ENCODE measurements at regions not wholly inside any gene's neighbourhood (a gene's known extent, or its start where the extent isn't known, plus 50 kb on each side); places are given as distances from the start of the nearest gene placed in this dataset.
A peak's percentile ranks its signal among the peaks of the same experiment; 100 is the strongest.

- TF ChIP-seq GTF3A (CRISPR knock-in tag; conservative IDR thresholded peaks at IDR 0.05) = no peak
- no peak overlapping the region for H2AFZ ChIP-seq (ENCODE audit: low read length)
- no peaks in the 10 kb centered on the region for H3K27me3 ChIP-seq (ENCODE audit: control insufficient read depth in 1 of 2, insufficient read depth in 2 of 2, low read length in 2 of 2)
- ATAC-seq (no peak), DNase-seq (ENCODE audit: low spot score) (no peak), FAIRE-seq (no peak)
- H3K36me3 ChIP-seq (replicated peaks in 1 of 2; ENCODE audit: control insufficient read depth in 1 of 2, insufficient read depth in 2 of 2, low read length in 2 of 2) = no peaks in the 10 kb centered on the region
- H3K27ac ChIP-seq (ENCODE audit: extremely low read length, insufficient read depth, low read length) = no peak overlapping the region
- no peaks in the 10 kb centered on the region for H4K20me1 ChIP-seq (ENCODE audit: insufficient read depth, low read length)
- in situ Hi-C loops (cut with HindIII; ENCODE audit: extremely low pct_ligation_motif_present, low pct_unique_long_range_greater_than_20kb) (loop anchor here (25.0 kb wide), 1 partner anchor 391 kb away; the partner anchor contains the start of gene DMRT3), intact Hi-C loops (cut with micrococcal nuclease; ENCODE audit: unreplicated experiment) (no loop called here)
- no peak overlapping the region for H3K4me2 ChIP-seq (ENCODE audit: low read depth, low read length)
- CTCF ChIA-PET (ENCODE audit: low intra/inter-chr PET ratio, low total read pairs) = no interaction called here
- H3K4me3 ChIP-seq (replicated peaks in 1 of 3; ENCODE audit: insufficient read depth in 1 of 3, low read depth in 2 of 3, low read length in 3 of 3) = no peak overlapping the region
- H3K4me1 ChIP-seq (ENCODE audit: insufficient read depth, low read length) = peaks cover 9% of the 10 kb centered on the region
- peaks cover 21% of the 10 kb centered on the region for H3K9me3 ChIP-seq (ENCODE audit: low read length)
- 86% methylated on average over 2 of the region's 2 CpGs for WGBS (ENCODE audit: low lambda C conversion rate)
- no peak overlapping the region for H3K9ac ChIP-seq (ENCODE audit: insufficient read depth, low read depth, low read length)
- POLR2A ChIA-PET = no interaction called here
- H3K79me2 ChIP-seq (ENCODE audit: insufficient read depth, low read length) = no peaks in the 10 kb centered on the region
- no TSS peak for BruUV-seq (replicated peaks)
Observed at GRCh38 chr9:596703-597102, 244.8 kb upstream of the DMRT1 start.

GRCh38 chr9:600006-600405 lies 241.5 kb upstream of the DMRT1 start:
- Histone ChIP-seq H3K36me3 (replicated peaks in 1 of 2; ENCODE audit: control insufficient read depth in 1 of 2, insufficient read depth in 2 of 2, low read length in 2 of 2) (no peaks in the 10 kb centered on the region), H3K27ac (ENCODE audit: extremely low read length, insufficient read depth, low read length) (no peak overlapping the region), H4K20me1 (ENCODE audit: insufficient read depth, low read length) (no peaks in the 10 kb centered on the region), H3K9ac (ENCODE audit: insufficient read depth, low read depth, low read length) (no peak overlapping the region), H3K4me1 (ENCODE audit: insufficient read depth, low read length) (no peaks in the 10 kb centered on the region), H2AFZ (ENCODE audit: low read length) (no peak overlapping the region), H3K9me3 (ENCODE audit: low read length) (no peaks in the 10 kb centered on the region), H3K4me2 (ENCODE audit: low read depth, low read length) (no peak overlapping the region), H3K79me2 (ENCODE audit: insufficient read depth, low read length) (no peaks in the 10 kb centered on the region), H3K27me3 (ENCODE audit: control insufficient read depth in 1 of 2, insufficient read depth in 2 of 2, low read length in 2 of 2) (no peaks in the 10 kb centered on the region), H3K4me3 (replicated peaks in 1 of 3; ENCODE audit: insufficient read depth in 1 of 3, low read depth in 2 of 3, low read length in 3 of 3) (no peak overlapping the region)
- no peak for ATAC-seq
- BruUV-seq (replicated peaks) = no TSS peak
- 49% methylated on average over 3 of the region's 3 CpGs for WGBS (ENCODE audit: low lambda C conversion rate)
- no peak for FAIRE-seq
- DNase-seq (ENCODE audit: low spot score) = no peak
- in situ Hi-C loops (cut with HindIII; ENCODE audit: extremely low pct_ligation_motif_present, low pct_unique_long_range_greater_than_20kb) (no loop called here), intact Hi-C loops (cut with micrococcal nuclease; ENCODE audit: unreplicated experiment) (no loop called here)
- ChIA-PET POLR2A (no interaction called here), CTCF (ENCODE audit: low intra/inter-chr PET ratio, low total read pairs) (no interaction called here)
- TF ChIP-seq FOXP1 (IDR thresholded peaks at IDR 0.05) (no peak), FOXP1 (CRISPR knock-in tag; IDR thresholded peaks at IDR 0.05) (no peak), CEBPB (IDR thresholded peaks at IDR 0.05; ENCODE audit: borderline replicate concordance, low read depth, low read length) (peak; percentile 87), CEBPG (CRISPR knock-in tag; IDR thresholded peaks at IDR 0.05) (0 out of 2 replicates have a peak, but pooled peaks have one; percentile 30)

All from HepG2 (cell line).